ENCODE measurements at regions not wholly inside any gene's neighbourhood (a gene's known extent, or its start where the extent isn't known, plus 50 kb on each side); places are given as distances from the start of the nearest gene placed in this dataset.

DNA sequence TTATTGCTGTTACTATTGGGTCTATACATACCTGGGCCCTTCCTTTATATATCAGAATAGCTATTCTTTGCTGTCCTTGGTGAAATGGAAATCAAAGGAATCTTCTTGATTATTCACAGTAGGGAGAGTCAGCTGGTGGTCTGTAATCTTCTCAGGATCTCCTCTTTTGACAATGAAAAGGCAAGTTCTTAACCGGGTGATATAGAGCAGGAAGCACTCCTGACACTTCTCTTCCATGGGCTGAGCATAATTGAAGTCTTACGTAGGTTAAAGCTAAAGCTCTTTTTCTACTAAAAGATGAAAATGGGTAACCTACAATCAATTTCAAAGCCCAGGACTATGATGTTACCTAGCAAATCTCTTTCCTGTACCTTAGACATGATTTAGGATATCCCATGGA, 274.9 kb upstream of the LCORL start:
- H3K4me3 ChIP-seq, result no peak overlapping the region
- intact Hi-C loops (cut with DNase I), result no loop called here
- DNase-seq, result no peak
- no peaks in the 10 kb centered on the region for H3K9me3 ChIP-seq (replicated peaks in 1 of 3)
- WGBS, 4 donors, result 46 to 65% (median 51%) methylated on average over 2 of the region's 2 CpGs
- H3K27me3 ChIP-seq, result no peaks in the 10 kb centered on the region
- no peak overlapping the region for H3K27ac ChIP-seq
- no peak for TF ChIP-seq POLR2A (IDR thresholded peaks at IDR 0.05)
- TF ChIP-seq, protein P1, sequence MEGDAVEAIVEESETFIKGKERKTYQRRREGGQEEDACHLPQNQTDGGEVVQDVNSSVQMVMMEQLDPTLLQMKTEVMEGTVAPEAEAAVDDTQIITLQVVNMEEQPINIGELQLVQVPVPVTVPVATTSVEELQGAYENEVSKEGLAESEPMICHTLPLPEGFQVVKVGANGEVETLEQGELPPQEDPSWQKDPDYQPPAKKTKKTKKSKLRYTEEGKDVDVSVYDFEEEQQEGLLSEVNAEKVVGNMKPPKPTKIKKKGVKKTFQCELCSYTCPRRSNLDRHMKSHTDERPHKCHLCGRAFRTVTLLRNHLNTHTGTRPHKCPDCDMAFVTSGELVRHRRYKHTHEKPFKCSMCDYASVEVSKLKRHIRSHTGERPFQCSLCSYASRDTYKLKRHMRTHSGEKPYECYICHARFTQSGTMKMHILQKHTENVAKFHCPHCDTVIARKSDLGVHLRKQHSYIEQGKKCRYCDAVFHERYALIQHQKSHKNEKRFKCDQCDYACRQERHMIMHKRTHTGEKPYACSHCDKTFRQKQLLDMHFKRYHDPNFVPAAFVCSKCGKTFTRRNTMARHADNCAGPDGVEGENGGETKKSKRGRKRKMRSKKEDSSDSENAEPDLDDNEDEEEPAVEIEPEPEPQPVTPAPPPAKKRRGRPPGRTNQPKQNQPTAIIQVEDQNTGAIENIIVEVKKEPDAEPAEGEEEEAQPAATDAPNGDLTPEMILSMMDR (IDR thresholded peaks at IDR 0.05), result no peak
- no peaks in the 10 kb centered on the region for H3K36me3 ChIP-seq (replicated peaks in 1 of 2)
- no peaks in the 10 kb centered on the region for H3K4me1 ChIP-seq (replicated peaks in 1 of 2)

DNA sequence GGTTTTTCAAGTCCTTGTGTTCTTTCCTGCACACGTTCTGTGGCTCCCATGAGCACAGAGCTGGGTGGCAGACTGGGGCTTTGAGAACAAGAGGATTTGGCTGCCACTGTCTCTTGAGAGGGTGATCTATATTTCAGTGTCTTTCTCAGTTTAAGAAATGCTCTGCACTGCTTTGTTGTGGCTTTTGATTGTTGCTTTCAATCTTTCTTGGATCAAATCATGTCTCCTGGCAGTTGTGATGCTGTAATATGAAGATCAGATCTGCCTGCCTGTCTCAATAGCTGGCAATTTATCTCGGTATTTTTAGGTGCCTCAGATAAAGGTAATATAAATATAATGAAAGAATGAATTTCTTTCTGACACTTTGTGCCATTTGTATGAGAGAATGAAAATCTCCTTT, 273.3 kb upstream of the LCORL start:
- no peaks in the 10 kb centered on the region for H3K9me3 ChIP-seq (replicated peaks in 1 of 3)
- 46 to 60% (median 51%) methylated on average over 2 of the region's 2 CpGs for WGBS, 4 donors
- H3K27me3 ChIP-seq, result no peaks in the 10 kb centered on the region
- DNase-seq, result no peak
- H3K4me3 ChIP-seq, result no peak overlapping the region
- intact Hi-C loops (cut with DNase I), result no loop called here
- no peaks in the 10 kb centered on the region for H3K4me1 ChIP-seq (replicated peaks in 1 of 2)
- H3K36me3 ChIP-seq (replicated peaks in 1 of 2), result no peaks in the 10 kb centered on the region
- no peak for TF ChIP-seq POLR2A (IDR thresholded peaks at IDR 0.05)
- TF ChIP-seq, protein P1 (IDR thresholded peaks at IDR 0.05), result no peak
- H3K27ac ChIP-seq, result no peak overlapping the region

DNA sequence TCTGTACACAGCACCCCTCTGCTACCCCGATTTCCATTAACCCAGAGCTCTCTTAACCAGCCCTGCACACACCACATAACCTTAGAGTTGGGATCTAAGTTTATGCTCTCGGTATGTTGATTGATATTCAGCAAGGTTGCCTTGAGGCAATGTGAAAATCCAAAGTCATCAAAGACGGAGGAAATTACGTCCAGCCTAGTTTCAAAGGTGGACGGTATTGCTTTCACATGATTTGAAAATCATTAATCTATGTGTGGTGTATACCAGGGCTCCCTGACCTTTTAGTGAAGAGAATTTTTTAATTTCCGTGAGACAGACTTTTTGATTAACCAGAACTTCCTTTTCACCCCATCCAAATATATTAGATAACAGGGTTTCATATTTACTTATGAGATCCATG, 272.5 kb upstream of the LCORL start:
- Histone ChIP-seq H3K9me3 (replicated peaks in 1 of 3) (no peaks in the 10 kb centered on the region), H3K4me3 (no peak overlapping the region), H3K36me3 (replicated peaks in 1 of 2) (no peaks in the 10 kb centered on the region), H3K27ac (no peak overlapping the region), H3K4me1 (replicated peaks in 1 of 2) (no peaks in the 10 kb centered on the region), H3K27me3 (no peaks in the 10 kb centered on the region)
- no peak for DNase-seq
- 73 to 83% (median 76%) methylated on average over 6 of the region's 6 CpGs for WGBS, 4 donors
- intact Hi-C loops (cut with DNase I), result no loop called here
- TF ChIP-seq, protein P1 (IDR thresholded peaks at IDR 0.05), result no peak
- TF ChIP-seq POLR2A (IDR thresholded peaks at IDR 0.05), result no peak

DNA sequence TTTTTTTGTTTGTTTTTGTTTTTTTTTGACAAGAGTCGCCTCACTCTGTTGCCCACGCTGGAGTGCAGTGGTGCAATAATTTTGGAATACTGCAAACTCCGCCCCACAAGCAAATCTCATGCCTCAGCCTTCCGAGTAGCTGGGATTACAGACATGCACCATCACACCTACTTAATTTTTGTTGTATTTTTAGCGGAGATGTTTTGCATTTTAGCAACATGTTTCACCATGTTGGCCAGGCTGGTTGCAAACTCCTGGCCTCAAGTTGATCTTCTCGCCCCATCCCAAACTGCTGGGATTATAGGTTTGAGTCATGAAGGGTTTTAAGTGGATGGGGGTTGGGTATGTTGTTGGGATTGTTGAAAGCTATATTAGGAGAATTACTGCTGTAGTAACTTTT, 270.9 kb upstream of the LCORL start:
- intact Hi-C loops (cut with DNase I), result no loop called here
- WGBS, 4 donors, result 84 to 91% (median 88%) methylated on average over 6 of the region's 6 CpGs
- no peak for TF ChIP-seq POLR2A (IDR thresholded peaks at IDR 0.05)
- TF ChIP-seq, protein P1 (IDR thresholded peaks at IDR 0.05), result no peak

More for the DNA sequence above, 270.9 kb upstream of the LCORL start:
- Histone ChIP-seq H3K27me3 (no peaks in the 10 kb centered on the region), H3K9me3 (replicated peaks in 1 of 3) (no peaks in the 10 kb centered on the region), H3K27ac (no peak overlapping the region), H3K4me3 (no peak overlapping the region), H3K4me1 (replicated peaks in 1 of 2) (no peaks in the 10 kb centered on the region), H3K36me3 (replicated peaks in 1 of 2) (no peaks in the 10 kb centered on the region)
- no peak for DNase-seq

Measured in adrenal gland (tissue), 9 donors.